D721Med (cell line): ENCODE measurements at regions not wholly inside any gene's neighbourhood (a gene's known extent, or its start where the extent isn't known, plus 50 kb on each side); places are given as distances from the start of the nearest gene placed in this dataset.
A peak's percentile ranks its signal among the peaks of the same experiment; 100 is the strongest.

Experiments
- DNase-seq: peaks from one replicate; pipeline ENCODE4 v3.0.0; 2011; ENCODE audit warnings: low spot score; ENCODE audit not compliant: insufficient read length
- FAIRE-seq: peaks from 2 replicates; lab custom pipeline; 2011; peaks lifted over from hg19 to GRCh38; lab: Jason Lieb, UNC
- TF ChIP-seq, protein P1 (sequence below): IDR thresholded peaks from 2 replicates; pipeline ENCODE4 v1.5.1; 2012; ENCODE audit warnings: mild to moderate bottlenecking, control low read depth; ENCODE audit not compliant: insufficient read depth; ENCODE audit errors: missing control alignments

DNA sequence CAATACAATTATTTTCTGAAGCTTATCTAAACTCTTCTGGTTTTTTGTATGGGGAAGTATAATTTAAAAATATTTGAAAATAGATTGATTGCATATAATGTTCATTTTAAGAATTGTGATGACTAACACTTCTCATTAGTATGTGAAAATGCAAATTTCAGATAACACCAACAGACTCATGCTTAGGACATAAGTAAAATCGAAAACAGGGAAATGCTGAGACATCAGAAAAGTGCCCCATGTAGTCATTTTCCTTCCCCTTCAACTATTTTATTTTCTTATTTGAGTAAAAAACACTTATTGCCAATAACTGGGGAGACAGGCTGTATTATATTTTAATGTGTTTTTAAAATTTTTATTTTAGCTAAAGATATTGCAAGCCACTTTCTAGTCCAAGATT, 814.7 kb downstream of the GALC start:
- DNase-seq, result no peak
- no peak for FAIRE-seq
- TF ChIP-seq, protein P1, sequence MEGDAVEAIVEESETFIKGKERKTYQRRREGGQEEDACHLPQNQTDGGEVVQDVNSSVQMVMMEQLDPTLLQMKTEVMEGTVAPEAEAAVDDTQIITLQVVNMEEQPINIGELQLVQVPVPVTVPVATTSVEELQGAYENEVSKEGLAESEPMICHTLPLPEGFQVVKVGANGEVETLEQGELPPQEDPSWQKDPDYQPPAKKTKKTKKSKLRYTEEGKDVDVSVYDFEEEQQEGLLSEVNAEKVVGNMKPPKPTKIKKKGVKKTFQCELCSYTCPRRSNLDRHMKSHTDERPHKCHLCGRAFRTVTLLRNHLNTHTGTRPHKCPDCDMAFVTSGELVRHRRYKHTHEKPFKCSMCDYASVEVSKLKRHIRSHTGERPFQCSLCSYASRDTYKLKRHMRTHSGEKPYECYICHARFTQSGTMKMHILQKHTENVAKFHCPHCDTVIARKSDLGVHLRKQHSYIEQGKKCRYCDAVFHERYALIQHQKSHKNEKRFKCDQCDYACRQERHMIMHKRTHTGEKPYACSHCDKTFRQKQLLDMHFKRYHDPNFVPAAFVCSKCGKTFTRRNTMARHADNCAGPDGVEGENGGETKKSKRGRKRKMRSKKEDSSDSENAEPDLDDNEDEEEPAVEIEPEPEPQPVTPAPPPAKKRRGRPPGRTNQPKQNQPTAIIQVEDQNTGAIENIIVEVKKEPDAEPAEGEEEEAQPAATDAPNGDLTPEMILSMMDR, result no peak

DNA sequence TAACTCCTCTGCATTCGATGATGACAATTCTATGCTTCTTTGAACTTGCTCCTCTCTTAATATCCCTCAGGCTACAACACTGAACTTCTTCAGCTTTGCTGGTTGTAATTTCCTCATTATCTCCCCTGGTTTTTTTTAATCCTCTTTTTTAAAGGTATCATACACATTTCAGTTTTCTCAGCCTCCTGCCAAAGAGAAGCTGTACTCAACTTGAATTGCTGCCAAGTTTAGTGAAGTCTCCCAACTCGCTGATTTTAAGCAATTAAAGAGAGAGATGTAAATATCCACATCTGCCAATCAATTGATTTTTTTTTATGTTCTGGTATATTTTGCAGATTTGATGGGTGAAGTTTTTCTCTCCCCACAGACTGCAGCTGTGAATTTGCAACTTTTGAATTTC, 817.8 kb downstream of the GALC start:
- TF ChIP-seq, protein P1, result no peak
- DNase-seq, result no peak
- FAIRE-seq, result no peak

DNA sequence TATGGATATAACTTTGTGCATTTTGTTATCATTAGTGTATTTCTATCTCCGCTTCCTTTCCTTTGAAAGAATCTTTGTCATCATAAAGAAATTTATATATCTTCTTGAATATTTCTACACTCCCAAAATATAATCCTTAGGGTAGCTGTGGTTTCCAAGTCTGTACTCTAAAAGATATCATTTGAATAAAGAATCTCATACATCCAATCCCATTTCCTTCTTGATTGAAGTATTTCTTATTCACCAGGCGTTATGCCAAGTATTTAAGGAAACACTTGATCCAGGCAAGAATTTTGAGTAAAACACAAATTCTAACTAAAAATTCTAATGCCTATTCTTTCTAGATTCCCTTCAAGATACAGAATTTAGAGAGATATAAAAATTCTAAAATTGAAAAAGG, 821.8 kb downstream of the GALC start:
- no peak for DNase-seq
- no peak for FAIRE-seq
- TF ChIP-seq, protein P1, result no peak

GRCh38 chr14:87170179-87170578, 822.8 kb downstream of the GALC start:
- DNase-seq (no peak), FAIRE-seq (no peak)
- TF ChIP-seq, protein P1, result no peak

GRCh38 chr14:87169362-87169761, 823.6 kb downstream of the GALC start:
- TF ChIP-seq, protein P1, result no peak
- DNase-seq (no peak), FAIRE-seq (no peak)

- FAIRE-seq, result no peak
- TF ChIP-seq, protein P1, result no peak
- DNase-seq, result no peak
Measured at GRCh38 chr14:87161502-87161901, 831.5 kb downstream of the GALC start.

- TF ChIP-seq, protein P1, result no peak
- FAIRE-seq, result peak; percentile 85
- no peak for DNase-seq
Measured at GRCh38 chr14:87160989-87161388, 832.0 kb downstream of the GALC start.
